ELF-1 (cell line): ENCODE measurements at regions not wholly inside any gene's neighbourhood (a gene's known extent, or its start where the extent isn't known, plus 50 kb on each side); places are given as distances from the start of the nearest gene placed in this dataset.

Experiments used
- DNase-seq: peaks from one replicate; pipeline ENCODE4 v3.0.0-alpha.2; 2016; ENCODE audit warnings: low read depth, low spot score

DNA sequence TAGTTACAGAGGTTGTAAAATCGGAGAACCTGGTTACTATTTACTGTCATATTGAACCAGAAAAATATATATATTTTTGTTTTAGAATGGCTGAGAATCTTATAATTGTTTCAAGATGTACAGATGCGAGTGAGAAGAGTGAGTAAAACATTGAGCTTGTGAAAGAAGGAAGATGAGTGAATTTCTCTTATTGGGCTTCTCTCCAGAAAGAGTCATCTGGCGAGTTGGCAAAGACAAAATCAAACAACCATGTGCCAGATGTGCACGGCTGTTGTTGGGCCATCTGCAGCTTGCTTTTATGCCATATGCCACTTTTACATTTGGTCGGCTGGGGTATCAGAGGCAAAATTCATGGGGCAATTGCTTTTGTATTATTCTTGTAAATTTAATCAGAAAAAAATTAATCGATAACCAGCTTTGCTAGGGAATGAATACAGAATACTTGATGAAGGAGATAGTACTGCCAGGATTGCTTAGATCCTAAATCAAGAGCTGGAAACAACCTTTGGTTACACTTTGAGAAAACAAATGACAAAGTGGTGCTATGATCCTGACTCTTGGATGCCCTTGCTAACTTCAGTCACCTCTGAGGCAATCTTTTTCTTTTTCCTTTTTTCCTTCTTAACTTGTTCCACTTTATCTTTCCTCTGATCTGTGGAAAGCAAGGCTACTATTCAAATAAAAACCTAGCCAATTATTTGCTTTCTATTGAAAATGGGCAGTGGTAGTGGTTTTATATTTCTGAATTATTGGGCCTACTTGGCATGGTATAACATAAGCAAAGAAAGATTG is 97.1 kb upstream of the GRIK2 start:
- no peak for DNase-seq

- no peak for DNase-seq
These were observed 90.9 kb upstream of the GRIK2 start for GRCh38 chr6:101302593-101302992.

DNA sequence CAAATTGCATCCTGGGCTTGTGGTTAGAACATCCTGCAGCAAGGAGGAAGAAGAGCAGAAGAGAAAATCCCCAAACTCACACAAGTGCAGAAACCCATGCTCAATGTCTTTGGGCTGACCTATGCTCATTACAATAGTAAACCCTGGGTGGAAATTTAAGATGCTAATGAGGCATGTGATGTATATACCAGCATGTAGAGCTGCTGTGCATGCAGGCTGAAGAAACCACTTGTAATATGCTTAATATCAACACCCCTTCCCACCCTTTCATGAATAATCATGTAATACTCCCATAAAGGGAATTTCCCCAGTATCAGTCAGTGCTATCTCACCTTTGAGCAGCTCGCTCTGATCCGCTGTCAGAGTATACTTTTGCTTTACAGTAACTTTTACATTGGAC is 90.0 kb upstream of the GRIK2 start:
- no peak for DNase-seq

GRCh38 chr6:101312652-101313051 is 80.9 kb upstream of the GRIK2 start:
- no peak for DNase-seq

- no peak for DNase-seq
These were observed 70.6 kb upstream of the GRIK2 start for GRCh38 chr6:101322921-101323320.

GRCh38 chr6:101326411-101326810 is 67.1 kb upstream of the GRIK2 start:
- DNase-seq: no peak

DNA sequence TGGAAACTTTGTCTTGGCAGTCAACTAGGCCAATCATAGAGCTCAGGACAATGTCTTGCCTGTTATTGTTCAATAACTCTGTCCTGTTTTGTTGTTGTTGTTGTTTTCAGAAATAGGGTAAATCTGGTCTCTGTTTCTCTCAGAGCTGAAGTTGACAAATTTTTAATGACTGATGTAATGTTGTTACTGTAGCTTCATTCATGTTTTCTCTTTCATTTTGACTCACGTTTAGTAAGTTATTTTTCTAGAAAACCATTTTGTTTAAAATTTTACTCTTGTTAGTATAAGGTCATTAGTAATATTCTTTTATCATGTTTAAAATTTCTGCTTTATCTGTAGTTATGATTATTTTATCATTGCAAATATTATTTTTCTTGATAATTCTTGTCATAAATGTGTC is 51.6 kb upstream of the GRIK2 start:
- no peak for DNase-seq
